HG03378 (cell line): ENCODE measurements at regions not wholly inside any gene's neighbourhood (a gene's known extent, or its start where the extent isn't known, plus 50 kb on each side); places are given as distances from the start of the nearest gene placed in this dataset.

Experiments used
- ATAC-seq: cut with Tn5 transposase; IDR thresholded peaks from one replicate; pipeline ENCODE4 v1.9.1; 2021; ENCODE audit warnings: mild to moderate bottlenecking, moderate library complexity; ENCODE audit not compliant: unreplicated experiment

- ATAC-seq = no peak
These were observed 191.0 kb upstream of the LINGO1 start for GRCh38 chr15:77823736-77824135.

- no peak for ATAC-seq
These were observed 190.0 kb upstream of the LINGO1 start for GRCh38 chr15:77822631-77823230.

- ATAC-seq = no peak
These were observed 189.2 kb upstream of the LINGO1 start for GRCh38 chr15:77821959-77822256.

- ATAC-seq = no peak
These were observed 188.7 kb upstream of the LINGO1 start for GRCh38 chr15:77821188-77821958.

GRCh38 chr15:77819851-77820728 is 187.4 kb upstream of the LINGO1 start:
- ATAC-seq = no peak

GRCh38 chr15:77819048-77819850 is 186.5 kb upstream of the LINGO1 start:
- ATAC-seq = no peak

GRCh38 chr15:77818484-77819047 is 185.9 kb upstream of the LINGO1 start:
- no peak for ATAC-seq

GRCh38 chr15:77817434-77817833 is 184.7 kb upstream of the LINGO1 start:
- no peak for ATAC-seq

- ATAC-seq = no peak
These were observed 184.3 kb upstream of the LINGO1 start for GRCh38 chr15:77816983-77817382.

GRCh38 chr15:77815015-77815414 is 182.3 kb upstream of the LINGO1 start:
- ATAC-seq = no peak

- no peak for ATAC-seq
These were observed 180.0 kb upstream of the LINGO1 start for GRCh38 chr15:77812664-77813063.

- ATAC-seq = no peak
These were observed 178.6 kb upstream of the LINGO1 start for GRCh38 chr15:77811270-77811669.

GRCh38 chr15:77810130-77810571 is 177.4 kb upstream of the LINGO1 start:
- ATAC-seq = no peak

GRCh38 chr15:77808581-77809177 is 176.0 kb upstream of the LINGO1 start:
- no peak for ATAC-seq

- ATAC-seq = no peak
These were observed 175.4 kb upstream of the LINGO1 start for GRCh38 chr15:77808075-77808474.

GRCh38 chr15:77807611-77808010 is 174.9 kb upstream of the LINGO1 start:
- ATAC-seq = no peak

GRCh38 chr15:77807115-77807514 is 174.4 kb upstream of the LINGO1 start:
- no peak for ATAC-seq

- ATAC-seq = no peak
These were observed 171.5 kb upstream of the LINGO1 start for GRCh38 chr15:77804210-77804609.

GRCh38 chr15:77803487-77803886 is 170.8 kb upstream of the LINGO1 start:
- no peak for ATAC-seq

GRCh38 chr15:77800305-77800704 is 167.6 kb upstream of the LINGO1 start:
- no peak for ATAC-seq
